ENCODE measurements at regions not wholly inside any gene's neighbourhood (a gene's known extent, or its start where the extent isn't known, plus 50 kb on each side); places are given as distances from the start of the nearest gene placed in this dataset.

DNA sequence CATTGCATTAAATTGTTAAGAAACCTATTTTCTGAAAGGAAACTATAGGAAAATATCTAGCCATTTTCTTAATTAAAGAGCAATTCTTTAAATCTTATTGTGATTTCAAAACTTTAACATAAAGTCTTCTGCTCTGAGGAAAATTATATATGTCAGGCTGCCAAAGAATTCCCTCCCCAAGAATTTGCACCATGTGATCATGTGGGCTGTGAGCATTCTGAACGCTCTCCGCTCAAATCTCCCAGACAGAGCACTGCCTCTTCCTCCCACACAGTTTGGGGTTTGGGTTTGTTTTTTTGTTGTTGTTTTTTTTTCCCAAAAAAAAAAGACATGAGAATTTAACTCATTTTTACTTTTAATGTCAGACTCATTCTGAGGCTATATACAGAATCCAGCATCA, 155.9 kb upstream of the PALMD start:
- TF ChIP-seq, protein P1, sequence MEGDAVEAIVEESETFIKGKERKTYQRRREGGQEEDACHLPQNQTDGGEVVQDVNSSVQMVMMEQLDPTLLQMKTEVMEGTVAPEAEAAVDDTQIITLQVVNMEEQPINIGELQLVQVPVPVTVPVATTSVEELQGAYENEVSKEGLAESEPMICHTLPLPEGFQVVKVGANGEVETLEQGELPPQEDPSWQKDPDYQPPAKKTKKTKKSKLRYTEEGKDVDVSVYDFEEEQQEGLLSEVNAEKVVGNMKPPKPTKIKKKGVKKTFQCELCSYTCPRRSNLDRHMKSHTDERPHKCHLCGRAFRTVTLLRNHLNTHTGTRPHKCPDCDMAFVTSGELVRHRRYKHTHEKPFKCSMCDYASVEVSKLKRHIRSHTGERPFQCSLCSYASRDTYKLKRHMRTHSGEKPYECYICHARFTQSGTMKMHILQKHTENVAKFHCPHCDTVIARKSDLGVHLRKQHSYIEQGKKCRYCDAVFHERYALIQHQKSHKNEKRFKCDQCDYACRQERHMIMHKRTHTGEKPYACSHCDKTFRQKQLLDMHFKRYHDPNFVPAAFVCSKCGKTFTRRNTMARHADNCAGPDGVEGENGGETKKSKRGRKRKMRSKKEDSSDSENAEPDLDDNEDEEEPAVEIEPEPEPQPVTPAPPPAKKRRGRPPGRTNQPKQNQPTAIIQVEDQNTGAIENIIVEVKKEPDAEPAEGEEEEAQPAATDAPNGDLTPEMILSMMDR (IDR thresholded peaks at IDR 0.05; ENCODE audit: insufficient read depth, low read length): no peak
- no peak for TF ChIP-seq SPI1 (IDR thresholded peaks at IDR 0.05; ENCODE audit: borderline replicate concordance, low read depth)
- TF ChIP-seq, protein P2, sequence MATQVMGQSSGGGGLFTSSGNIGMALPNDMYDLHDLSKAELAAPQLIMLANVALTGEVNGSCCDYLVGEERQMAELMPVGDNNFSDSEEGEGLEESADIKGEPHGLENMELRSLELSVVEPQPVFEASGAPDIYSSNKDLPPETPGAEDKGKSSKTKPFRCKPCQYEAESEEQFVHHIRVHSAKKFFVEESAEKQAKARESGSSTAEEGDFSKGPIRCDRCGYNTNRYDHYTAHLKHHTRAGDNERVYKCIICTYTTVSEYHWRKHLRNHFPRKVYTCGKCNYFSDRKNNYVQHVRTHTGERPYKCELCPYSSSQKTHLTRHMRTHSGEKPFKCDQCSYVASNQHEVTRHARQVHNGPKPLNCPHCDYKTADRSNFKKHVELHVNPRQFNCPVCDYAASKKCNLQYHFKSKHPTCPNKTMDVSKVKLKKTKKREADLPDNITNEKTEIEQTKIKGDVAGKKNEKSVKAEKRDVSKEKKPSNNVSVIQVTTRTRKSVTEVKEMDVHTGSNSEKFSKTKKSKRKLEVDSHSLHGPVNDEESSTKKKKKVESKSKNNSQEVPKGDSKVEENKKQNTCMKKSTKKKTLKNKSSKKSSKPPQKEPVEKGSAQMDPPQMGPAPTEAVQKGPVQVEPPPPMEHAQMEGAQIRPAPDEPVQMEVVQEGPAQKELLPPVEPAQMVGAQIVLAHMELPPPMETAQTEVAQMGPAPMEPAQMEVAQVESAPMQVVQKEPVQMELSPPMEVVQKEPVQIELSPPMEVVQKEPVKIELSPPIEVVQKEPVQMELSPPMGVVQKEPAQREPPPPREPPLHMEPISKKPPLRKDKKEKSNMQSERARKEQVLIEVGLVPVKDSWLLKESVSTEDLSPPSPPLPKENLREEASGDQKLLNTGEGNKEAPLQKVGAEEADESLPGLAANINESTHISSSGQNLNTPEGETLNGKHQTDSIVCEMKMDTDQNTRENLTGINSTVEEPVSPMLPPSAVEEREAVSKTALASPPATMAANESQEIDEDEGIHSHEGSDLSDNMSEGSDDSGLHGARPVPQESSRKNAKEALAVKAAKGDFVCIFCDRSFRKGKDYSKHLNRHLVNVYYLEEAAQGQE (IDR thresholded peaks at IDR 0.05; ENCODE audit: insufficient replicate concordance, low read depth): no peak

Data from HL-60 (cell line).